Colonic mucosa (tissue), 4 donors: ENCODE measurements at regions not wholly inside any gene's neighbourhood (a gene's known extent, or its start where the extent isn't known, plus 50 kb on each side); places are given as distances from the start of the nearest gene placed in this dataset.

Experiments used
- DNase-seq: peaks from one replicate; pipeline ENCODE4 v3.0.0-alpha.2; 2020
- H3K27ac ChIP-seq: fragments of 200-600 bp; one replicate; pipeline ENCODE4 v1.8.0; 2021
- H3K27me3 ChIP-seq: fragments of 200-600 bp; one replicate; pipeline ENCODE4 v1.8.0; 2021
- H3K36me3 ChIP-seq: fragments of 200-600 bp; one replicate; pipeline ENCODE4 v1.8.0; 2021
- H3K4me1 ChIP-seq: fragments of 200-600 bp; one replicate; pipeline ENCODE4 v1.8.0; 2021; ENCODE audit warnings: mild to moderate bottlenecking
- H3K4me3 ChIP-seq: fragments of 200-600 bp; one replicate; pipeline ENCODE4 v1.8.0; 2021
- H3K9ac ChIP-seq, 2 donors: one replicate each; pipeline ENCODE4 v1.7.0; 2013; ENCODE audit warnings: control low read depth in 2 of 2, low read depth in 2 of 2, low read length in 2 of 2
- H3K9me3 ChIP-seq: fragments of 200-600 bp; one replicate; pipeline ENCODE4 v1.8.0; 2021
- intact Hi-C: fragments of 100-400 bp; cut with DNase I; formaldehyde crosslinking; loops from one replicate; pipeline ENCODE4 v1.14.1; 2022
- TF ChIP-seq, protein P1 (sequence below): fragments of 200-600 bp; IDR thresholded peaks from one replicate; pipeline ENCODE4 v1.8.0; 2022; ENCODE audit warnings: antibody characterized with exemption, mild to moderate bottlenecking
- donor health status: healthy.
- donor health status: DM: no; HTN: no; CAD: no.
- donor health status: DM: no; HTN: no; CAD: no.

- no peak for DNase-seq
Measured at GRCh38 chrX:39443240-39443639, 642.0 kb downstream of the MID1IP1 start.

GRCh38 chrX:39445336-39445735 is 644.1 kb downstream of the MID1IP1 start:
- intact Hi-C loops = no loop called here
- DNase-seq = peak; percentile 41
- H3K9ac ChIP-seq = no peak overlapping the region
- no peak overlapping the region for H3K4me3 ChIP-seq
- no peak overlapping the region for H3K27ac ChIP-seq
- no peaks in the 10 kb centered on the region for H3K4me1 ChIP-seq
- TF ChIP-seq, protein P1, sequence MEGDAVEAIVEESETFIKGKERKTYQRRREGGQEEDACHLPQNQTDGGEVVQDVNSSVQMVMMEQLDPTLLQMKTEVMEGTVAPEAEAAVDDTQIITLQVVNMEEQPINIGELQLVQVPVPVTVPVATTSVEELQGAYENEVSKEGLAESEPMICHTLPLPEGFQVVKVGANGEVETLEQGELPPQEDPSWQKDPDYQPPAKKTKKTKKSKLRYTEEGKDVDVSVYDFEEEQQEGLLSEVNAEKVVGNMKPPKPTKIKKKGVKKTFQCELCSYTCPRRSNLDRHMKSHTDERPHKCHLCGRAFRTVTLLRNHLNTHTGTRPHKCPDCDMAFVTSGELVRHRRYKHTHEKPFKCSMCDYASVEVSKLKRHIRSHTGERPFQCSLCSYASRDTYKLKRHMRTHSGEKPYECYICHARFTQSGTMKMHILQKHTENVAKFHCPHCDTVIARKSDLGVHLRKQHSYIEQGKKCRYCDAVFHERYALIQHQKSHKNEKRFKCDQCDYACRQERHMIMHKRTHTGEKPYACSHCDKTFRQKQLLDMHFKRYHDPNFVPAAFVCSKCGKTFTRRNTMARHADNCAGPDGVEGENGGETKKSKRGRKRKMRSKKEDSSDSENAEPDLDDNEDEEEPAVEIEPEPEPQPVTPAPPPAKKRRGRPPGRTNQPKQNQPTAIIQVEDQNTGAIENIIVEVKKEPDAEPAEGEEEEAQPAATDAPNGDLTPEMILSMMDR = peak; percentile 32
- no peaks in the 10 kb centered on the region for H3K27me3 ChIP-seq
- no peaks in the 10 kb centered on the region for H3K9me3 ChIP-seq
- H3K36me3 ChIP-seq = no peaks in the 10 kb centered on the region

More at GRCh38 chrX:39443240-39443639, 642.0 kb downstream of the MID1IP1 start:
- Histone ChIP-seq H3K4me1 (no peaks in the 10 kb centered on the region), H3K27me3 (no peaks in the 10 kb centered on the region), H3K4me3 (no peak overlapping the region), H3K36me3 (no peaks in the 10 kb centered on the region), H3K9ac (no peak overlapping the region), H3K27ac (no peak overlapping the region), H3K9me3 (no peaks in the 10 kb centered on the region)
- intact Hi-C loops = no loop called here
- TF ChIP-seq, protein P1 = no peak

DNA sequence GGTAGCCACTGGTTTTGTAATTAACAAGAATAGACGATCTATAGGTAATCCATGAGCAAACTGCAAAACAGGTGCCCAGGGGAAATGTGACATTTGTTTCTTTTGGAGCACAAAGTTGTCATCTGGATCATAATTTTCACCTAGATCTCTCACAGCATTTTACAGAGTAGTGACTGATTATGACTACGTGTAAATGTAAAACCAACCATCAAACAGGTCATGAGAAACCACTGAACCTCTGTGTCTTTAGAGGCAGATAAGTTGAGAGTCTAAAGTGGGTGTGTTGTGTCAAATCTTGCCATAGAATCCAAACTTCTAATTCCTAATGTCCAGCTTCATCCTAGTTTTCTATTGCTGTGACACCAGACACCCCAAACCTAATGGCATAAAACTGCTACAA is 648.1 kb downstream of the MID1IP1 start:
- H3K9me3 ChIP-seq = no peaks in the 10 kb centered on the region
- no peak for DNase-seq
- H3K27me3 ChIP-seq = no peaks in the 10 kb centered on the region
- H3K27ac ChIP-seq = no peak overlapping the region
- H3K4me3 ChIP-seq = no peak overlapping the region
- intact Hi-C loops = no loop called here
- no peak overlapping the region for H3K9ac ChIP-seq
- TF ChIP-seq, protein P1 = no peak
- H3K36me3 ChIP-seq = no peaks in the 10 kb centered on the region
- H3K4me1 ChIP-seq = no peaks in the 10 kb centered on the region

GRCh38 chrX:39450234-39450977 is 647.4 kb downstream of the BCOR start:
- H3K9me3 ChIP-seq = no peaks in the 10 kb centered on the region
- intact Hi-C loops = no loop called here
- TF ChIP-seq, protein P1 = no peak
- no peaks in the 10 kb centered on the region for H3K4me1 ChIP-seq
- no peak overlapping the region for H3K27ac ChIP-seq
- no peaks in the 10 kb centered on the region for H3K36me3 ChIP-seq
- DNase-seq = no peak
- no peaks in the 10 kb centered on the region for H3K27me3 ChIP-seq
- H3K9ac ChIP-seq = no peak overlapping the region
- H3K4me3 ChIP-seq = no peak overlapping the region

DNA sequence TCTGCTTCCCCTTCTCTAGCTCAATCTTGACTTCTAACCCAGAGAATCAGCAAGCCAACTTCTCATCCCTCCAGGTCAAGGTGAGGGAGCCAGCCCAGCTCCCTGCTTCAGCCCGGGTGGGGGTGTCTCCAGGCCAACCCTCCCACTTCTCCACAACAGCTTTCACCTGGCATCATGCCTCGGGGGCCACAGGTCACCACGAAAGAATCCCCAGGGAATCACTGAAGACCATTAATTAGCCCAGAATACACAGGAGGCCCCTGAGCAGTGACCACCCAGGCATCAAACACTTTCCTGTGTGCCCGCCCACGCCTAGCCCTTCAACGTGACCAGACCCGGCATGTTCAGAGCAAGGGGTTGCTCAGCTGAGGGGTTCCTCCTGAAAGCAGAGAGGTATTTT is 646.7 kb downstream of the BCOR start:
- no peak overlapping the region for H3K4me3 ChIP-seq
- H3K9ac ChIP-seq = no peak overlapping the region
- no peaks in the 10 kb centered on the region for H3K27me3 ChIP-seq
- H3K9me3 ChIP-seq = no peaks in the 10 kb centered on the region
- DNase-seq = no peak
- TF ChIP-seq, protein P1 = no peak
- H3K27ac ChIP-seq = no peak overlapping the region
- no peaks in the 10 kb centered on the region for H3K36me3 ChIP-seq
- intact Hi-C loops = no loop called here
- no peaks in the 10 kb centered on the region for H3K4me1 ChIP-seq
